Naive thymus-derived CD4-positive, alpha-beta T cell (primary cell): ENCODE measurements at regions not wholly inside any gene's neighbourhood (a gene's known extent, or its start where the extent isn't known, plus 50 kb on each side); places are given as distances from the start of the nearest gene placed in this dataset.

ENCODE experiments used
- ATAC-seq: fragments of 150-1000 bp; cut with Tn5 transposase; 2 replicates; pipeline ENCODE4 v1.10.0; 2021; ENCODE audit warnings: mild to moderate bottlenecking, moderate library complexity
- CTCF ChIA-PET: fragments of 350-600 bp; sonication (Branson Sonifier 250); formaldehyde crosslinking; loops from one replicate; lab custom pipeline; 2021; ENCODE audit warnings: antibody characterized with exemption; lab: Charles Lee
- POLR2A ChIA-PET: fragments of 350-600 bp; sonication (Branson Sonifier 250); formaldehyde crosslinking; loops from one replicate; lab custom pipeline; 2021; ENCODE audit warnings: antibody characterized with exemption, inconsistent platforms; lab: Charles Lee
- DNase-seq, 9 donors: peaks; one replicate each; pipeline versions ENCODE4 v3.0.0 to v3.0.0-alpha.2; 2020 to 2022; ENCODE audit warnings: mixed read lengths in 1 of 9
- H3K27ac ChIP-seq: one replicate; pipeline ENCODE4 v1.7.0; 2013; ENCODE audit warnings: mild to moderate bottlenecking, low read depth, low read length, moderate library complexity
- H3K27me3 ChIP-seq, 2 donors: one replicate each; pipeline ENCODE4 v1.7.0; 2013; ENCODE audit warnings: low read length in 2 of 2, mild to moderate bottlenecking in 2 of 2, moderate library complexity in 2 of 2; ENCODE audit not compliant: control insufficient read depth in 2 of 2, insufficient read depth in 2 of 2
- H3K36me3 ChIP-seq, 3 experiments: 1 replicate in 2 of 3; 2 replicates in 1 of 3; pipeline ENCODE4 v1.7.0; 2013; ENCODE audit warnings: low read length in 3 of 3, mild to moderate bottlenecking in 3 of 3, moderate library complexity in 1 of 3; ENCODE audit not compliant: insufficient read depth in 3 of 3, control insufficient read depth in 2 of 3
- H3K4me1 ChIP-seq, 2 donors: one replicate each; pipeline ENCODE4 v1.7.0; 2013; ENCODE audit warnings: low read length in 2 of 2, mild to moderate bottlenecking in 2 of 2, moderate library complexity in 1 of 2; ENCODE audit not compliant: control insufficient read depth in 2 of 2, insufficient read depth in 2 of 2
- H3K4me3 ChIP-seq: 2 replicates; pipeline ENCODE4 v1.7.0; 2013; ENCODE audit warnings: mild to moderate bottlenecking, low read length
- H3K9me3 ChIP-seq, 3 experiments: 1 replicate in 2 of 3; 2 replicates in 1 of 3; pipeline ENCODE4 v1.7.0; 2013; ENCODE audit warnings: low read length in 3 of 3; ENCODE audit not compliant: control insufficient read depth in 2 of 3
- H3K27ac Mint-ChIP-seq, 9 donors: one replicate each; pipeline ENCODE4 v1.8.0; 2020 to 2022; ENCODE audit warnings: mixed read lengths in 9 of 9, mild to moderate bottlenecking in 8 of 9, moderate library complexity in 5 of 9, inconsistent platforms in 2 of 9
- H3K27me3 Mint-ChIP-seq, 5 donors: one replicate each; pipeline ENCODE4 v1.8.0; 2021 to 2022; ENCODE audit warnings: mixed read lengths in 5 of 5, mild to moderate bottlenecking in 1 of 5
- H3K36me3 Mint-ChIP-seq, 5 donors: one replicate each; pipeline ENCODE4 v1.8.0; 2020 to 2022; ENCODE audit warnings: mixed read lengths in 5 of 5, mild to moderate bottlenecking in 3 of 5, inconsistent platforms in 1 of 5
- H3K4me1 Mint-ChIP-seq, 7 donors: one replicate each; pipeline ENCODE4 v1.8.0; 2020 to 2022; ENCODE audit warnings: mixed read lengths in 7 of 7, mild to moderate bottlenecking in 3 of 7, inconsistent platforms in 1 of 7
- H3K4me3 Mint-ChIP-seq, 10 donors: one replicate each; pipeline ENCODE4 v1.8.0; 2020 to 2022; ENCODE audit warnings: mild to moderate bottlenecking in 10 of 10, mixed read lengths in 10 of 10, moderate library complexity in 6 of 10, inconsistent platforms in 2 of 10
- H3K9me3 Mint-ChIP-seq, 11 donors: one replicate each; pipeline ENCODE4 v1.8.0; 2020 to 2022; ENCODE audit warnings: mixed read lengths in 11 of 11, mild to moderate bottlenecking in 4 of 11, inconsistent platforms in 1 of 11, moderate library complexity in 1 of 11
- intact Hi-C, 2 donors: fragments of 100-400 bp; cut with micrococcal nuclease; formaldehyde crosslinking; loops; one replicate each; pipeline ENCODE4 v1.15.1; 2023

GRCh38 chr18:55047546-55047945 is 88.3 kb upstream of the CCDC68 start:
- CTCF ChIA-PET, result no interaction called here
- H3K36me3 Mint-ChIP-seq, result no peaks in the 10 kb centered on the region
- no peak for ATAC-seq

DNA sequence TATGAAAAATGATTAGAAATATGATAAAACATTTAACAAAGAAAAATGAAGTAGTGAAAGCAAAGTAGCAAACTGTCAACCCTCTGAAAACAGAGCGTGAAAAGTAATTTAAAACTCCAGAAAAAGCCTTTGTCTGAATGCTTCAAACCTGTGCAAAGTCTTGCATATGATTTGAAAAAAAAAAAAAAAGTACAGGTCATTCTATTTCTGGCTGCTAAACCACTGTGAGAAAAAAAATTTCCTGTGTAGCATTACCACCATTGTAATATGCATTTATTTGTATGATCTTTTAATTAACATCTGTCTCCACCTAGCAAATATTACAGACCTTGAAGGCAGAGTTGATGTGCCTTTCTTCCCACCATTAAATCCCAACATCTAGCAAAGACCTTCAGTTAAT is 82.1 kb upstream of the CCDC68 start:
- H3K4me3 Mint-ChIP-seq, result no peak overlapping the region
- H3K27ac ChIP-seq, result no peak overlapping the region
- ChIA-PET CTCF (no interaction called here), POLR2A (no interaction called here)
- peaks cover 0 to 3% (median 0%) of the 10 kb centered on the region in 11 donors for H3K9me3 Mint-ChIP-seq
- DNase-seq (no peak), ATAC-seq (no peak)
- no peak overlapping the region for H3K27ac Mint-ChIP-seq
- H3K36me3 ChIP-seq, result no peaks in the 10 kb centered on the region
- no peaks in the 10 kb centered on the region for H3K27me3 ChIP-seq
- intact Hi-C loops, result no loop called here
- H3K4me1 ChIP-seq, result no peaks in the 10 kb centered on the region
- H3K36me3 Mint-ChIP-seq, result no peaks in the 10 kb centered on the region
- no peaks in the 10 kb centered on the region for H3K4me1 Mint-ChIP-seq
- H3K4me3 ChIP-seq, result no peak overlapping the region
- H3K9me3 ChIP-seq, result no peaks in the 10 kb centered on the region
- peaks cover 0 to 5% (median 0%) of the 10 kb centered on the region in 5 donors for H3K27me3 Mint-ChIP-seq

More at GRCh38 chr18:55047546-55047945, 88.3 kb upstream of the CCDC68 start:
- Mint-ChIP-seq H3K4me1 (no peaks in the 10 kb centered on the region), H3K4me3 (no peak overlapping the region), H3K9me3 (peaks cover 0 to 3% (median 0%) of the 10 kb centered on the region in 11 donors), H3K27ac (no peak overlapping the region), H3K27me3 (peaks cover 0 to 11% (median 0%) of the 10 kb centered on the region in 5 donors)
- Histone ChIP-seq H3K36me3 (no peaks in the 10 kb centered on the region), H3K4me3 (no peak overlapping the region), H3K4me1 (no peaks in the 10 kb centered on the region), H3K27me3 (no peaks in the 10 kb centered on the region), H3K27ac (no peak overlapping the region), H3K9me3 (no peaks in the 10 kb centered on the region)
- POLR2A ChIA-PET, result no interaction called here
- DNase-seq, result no peak
- intact Hi-C loops, result no loop called here

GRCh38 chr18:55038162-55038561 is 78.9 kb upstream of the CCDC68 start:
- Histone ChIP-seq H3K27ac (no peak overlapping the region), H3K9me3 (no peaks in the 10 kb centered on the region), H3K27me3 (no peaks in the 10 kb centered on the region), H3K4me3 (no peak overlapping the region), H3K36me3 (no peaks in the 10 kb centered on the region), H3K4me1 (no peaks in the 10 kb centered on the region)
- POLR2A ChIA-PET, result no interaction called here
- Mint-ChIP-seq H3K27me3 (peaks cover 0 to 9% (median 0%) of the 10 kb centered on the region in 5 donors), H3K27ac (no peak overlapping the region), H3K9me3 (peaks cover 0 to 3% (median 0%) of the 10 kb centered on the region in 11 donors), H3K4me3 (no peak overlapping the region), H3K4me1 (no peaks in the 10 kb centered on the region), H3K36me3 (no peaks in the 10 kb centered on the region)
- intact Hi-C loops, result no loop called here
- CTCF ChIA-PET, result no interaction called here
- ATAC-seq (no peak), DNase-seq (no peak)

DNA sequence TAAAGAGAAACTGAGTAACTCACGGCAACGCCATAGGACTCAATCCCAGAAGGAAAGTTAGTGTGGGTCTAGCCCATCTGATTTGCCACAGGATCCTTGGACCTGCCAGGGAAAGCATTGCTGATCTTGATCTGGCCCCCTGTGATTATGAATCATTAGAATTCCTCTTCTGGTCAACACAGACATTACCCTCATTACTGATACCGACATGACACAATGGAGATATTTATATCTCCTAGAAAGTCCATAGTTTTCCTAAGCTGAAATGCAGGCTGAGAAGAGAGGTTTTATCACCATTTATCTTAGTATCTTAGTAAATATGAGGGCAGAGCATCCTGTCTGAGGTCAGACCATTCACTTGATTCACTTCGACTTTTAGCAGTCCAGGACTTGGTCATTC is 75.5 kb upstream of the CCDC68 start:
- ChIA-PET POLR2A (no interaction called here), CTCF (no interaction called here)
- Histone ChIP-seq H3K9me3 (no peaks in the 10 kb centered on the region), H3K36me3 (no peaks in the 10 kb centered on the region), H3K4me3 (no peak overlapping the region), H3K27me3 (no peaks in the 10 kb centered on the region), H3K27ac (no peak overlapping the region), H3K4me1 (no peaks in the 10 kb centered on the region)
- Mint-ChIP-seq H3K4me1 (no peaks in the 10 kb centered on the region), H3K27ac (no peak overlapping the region), H3K36me3 (no peaks in the 10 kb centered on the region), H3K9me3 (peaks cover 0 to 4% (median 0%) of the 10 kb centered on the region in 11 donors), H3K27me3 (peaks cover 2 to 16% (median 13%) of the 10 kb centered on the region in 5 donors), H3K4me3 (no peak overlapping the region)
- DNase-seq, result no peak
- ATAC-seq, result no peak
- intact Hi-C loops, result no loop called here

- DNase-seq (no peak), ATAC-seq (no peak)
- POLR2A ChIA-PET, result no interaction called here
- Mint-ChIP-seq H3K27ac (no peak overlapping the region), H3K9me3 (peaks cover 0 to 4% (median 0%) of the 10 kb centered on the region in 11 donors), H3K27me3 (peaks cover 5 to 21% (median 18%) of the 10 kb centered on the region in 5 donors), H3K4me3 (no peak overlapping the region), H3K4me1 (no peaks in the 10 kb centered on the region), H3K36me3 (no peaks in the 10 kb centered on the region)
- Histone ChIP-seq H3K4me1 (no peaks in the 10 kb centered on the region), H3K27ac (no peak overlapping the region), H3K9me3 (no peaks in the 10 kb centered on the region), H3K36me3 (no peaks in the 10 kb centered on the region), H3K27me3 (no peaks in the 10 kb centered on the region), H3K4me3 (no peak overlapping the region)
- intact Hi-C loops, result no loop called here
- CTCF ChIA-PET, result no interaction called here
Observed at GRCh38 chr18:55031979-55032378, 72.7 kb upstream of the CCDC68 start.

GRCh38 chr18:55031576-55031975 is 72.3 kb upstream of the CCDC68 start:
- no peak for ATAC-seq
- no peak overlapping the region for H3K4me3 Mint-ChIP-seq
- intact Hi-C loops, result no loop called here
- H3K36me3 ChIP-seq, result no peaks in the 10 kb centered on the region
- H3K27me3 Mint-ChIP-seq, result peaks cover 5 to 21% (median 18%) of the 10 kb centered on the region in 5 donors
- H3K27ac Mint-ChIP-seq, result no peak overlapping the region
- no peak overlapping the region for H3K4me3 ChIP-seq
- no peaks in the 10 kb centered on the region for H3K4me1 ChIP-seq
- ChIA-PET CTCF (no interaction called here), POLR2A (no interaction called here)
- no peaks in the 10 kb centered on the region for H3K4me1 Mint-ChIP-seq
- H3K9me3 Mint-ChIP-seq, result peaks cover 0 to 4% (median 0%) of the 10 kb centered on the region in 11 donors
- no peaks in the 10 kb centered on the region for H3K27me3 ChIP-seq
- H3K36me3 Mint-ChIP-seq, result no peaks in the 10 kb centered on the region
- DNase-seq, result no peak
- H3K9me3 ChIP-seq, result no peaks in the 10 kb centered on the region
- no peak overlapping the region for H3K27ac ChIP-seq

DNA sequence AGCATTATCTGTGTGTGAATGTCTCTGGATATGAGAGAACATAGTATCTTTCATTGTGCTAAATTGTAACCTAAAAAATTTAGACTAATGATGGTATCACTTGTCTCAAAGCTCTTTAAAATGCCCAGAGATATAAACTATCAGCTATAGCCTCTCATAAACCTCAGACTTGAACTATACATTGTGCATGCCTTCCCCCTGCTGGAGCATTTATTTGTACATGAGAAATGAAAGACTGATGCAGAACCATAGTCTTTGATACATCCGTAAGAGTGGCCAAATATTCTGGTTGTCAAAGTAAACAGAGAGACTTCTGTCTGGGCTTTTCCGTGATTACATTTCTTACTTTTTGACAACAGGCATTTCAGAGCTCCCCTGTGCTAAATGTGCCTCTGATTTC is 71.9 kb upstream of the CCDC68 start:
- Mint-ChIP-seq H3K9me3 (peaks cover 0 to 4% (median 0%) of the 10 kb centered on the region in 11 donors), H3K27me3 (peaks cover 5 to 18% (median 16%) of the 10 kb centered on the region in 5 donors), H3K36me3 (no peaks in the 10 kb centered on the region), H3K4me1 (no peaks in the 10 kb centered on the region), H3K4me3 (no peak overlapping the region), H3K27ac (no peak overlapping the region)
- no peak overlapping the region for H3K4me3 ChIP-seq
- DNase-seq (no peak), ATAC-seq (no peak)
- H3K27me3 ChIP-seq, result no peaks in the 10 kb centered on the region
- CTCF ChIA-PET, result no interaction called here
- no peaks in the 10 kb centered on the region for H3K9me3 ChIP-seq
- no peaks in the 10 kb centered on the region for H3K4me1 ChIP-seq
- H3K36me3 ChIP-seq, result no peaks in the 10 kb centered on the region
- no peak overlapping the region for H3K27ac ChIP-seq
- intact Hi-C loops, result no loop called here
- POLR2A ChIA-PET, result no interaction called here
